ENCODE measurements at regions not wholly inside any gene's neighbourhood (a gene's known extent, or its start where the extent isn't known, plus 50 kb on each side); places are given as distances from the start of the nearest gene placed in this dataset.

DNA sequence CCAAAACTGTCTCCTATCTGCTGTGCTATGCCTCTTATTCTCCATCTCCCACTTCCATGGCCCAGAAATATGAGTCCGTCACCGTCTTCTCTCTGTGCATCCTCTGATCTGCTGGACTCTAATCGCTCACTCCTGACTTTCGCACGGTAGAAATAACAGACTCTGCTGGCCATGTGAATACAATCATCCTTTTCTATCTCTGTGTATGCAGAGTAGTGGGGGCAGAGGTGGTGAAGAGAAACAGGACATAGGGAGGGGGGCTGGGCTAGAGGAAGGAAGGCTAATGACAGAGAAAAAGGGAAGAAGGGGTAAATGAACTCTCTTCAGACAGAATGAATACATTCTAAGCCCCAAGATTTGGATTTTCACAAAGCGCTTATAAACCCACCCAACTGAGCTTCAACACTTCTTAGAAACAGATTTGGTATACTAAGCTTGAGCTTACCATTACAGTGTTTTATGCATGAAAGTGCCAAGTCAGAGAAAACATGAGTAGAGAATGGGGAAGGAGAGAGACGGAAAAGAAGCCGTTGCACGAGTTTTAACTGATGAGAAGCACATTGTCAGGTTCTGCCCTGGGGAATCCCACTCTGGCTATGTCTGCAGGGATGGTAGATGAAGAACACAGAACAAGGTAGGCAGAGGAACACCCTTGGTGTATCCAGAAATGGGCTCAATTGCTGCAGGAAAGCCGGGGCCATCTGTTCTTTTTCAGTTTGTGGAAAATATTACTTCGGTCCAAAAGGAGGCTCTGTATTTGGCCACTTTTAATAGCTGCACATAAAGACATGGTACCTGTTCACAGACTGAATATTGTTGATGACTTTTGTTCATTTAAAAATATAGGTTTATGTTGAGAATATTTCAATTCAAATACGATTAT lies 324.7 kb downstream of the ETS1 start:
- no peak for DNase-seq (ENCODE audit: low read depth in 3 of 3)

DNA sequence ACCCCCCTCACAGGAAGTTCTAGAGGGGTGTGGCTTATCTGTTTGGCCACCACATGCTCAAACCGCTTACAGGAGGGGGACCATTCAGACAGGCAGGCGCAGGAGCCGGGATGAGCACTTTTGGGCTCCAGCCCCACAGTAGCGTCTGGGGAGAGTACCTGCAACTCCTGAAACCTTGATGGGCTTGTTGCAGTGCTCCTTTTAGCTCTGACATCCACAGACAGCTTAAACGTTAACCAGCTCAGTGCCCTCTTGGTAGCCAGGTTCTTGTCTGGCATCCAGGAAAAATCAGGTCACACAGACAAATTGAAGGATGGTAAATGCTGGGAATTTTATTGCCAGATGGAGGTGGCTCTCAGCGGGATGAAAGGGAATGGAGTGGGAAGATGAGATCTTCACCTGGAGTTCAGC lies 326.3 kb downstream of the ETS1 start:
- DNase-seq (ENCODE audit: low read depth in 3 of 3), result no peak

DNA sequence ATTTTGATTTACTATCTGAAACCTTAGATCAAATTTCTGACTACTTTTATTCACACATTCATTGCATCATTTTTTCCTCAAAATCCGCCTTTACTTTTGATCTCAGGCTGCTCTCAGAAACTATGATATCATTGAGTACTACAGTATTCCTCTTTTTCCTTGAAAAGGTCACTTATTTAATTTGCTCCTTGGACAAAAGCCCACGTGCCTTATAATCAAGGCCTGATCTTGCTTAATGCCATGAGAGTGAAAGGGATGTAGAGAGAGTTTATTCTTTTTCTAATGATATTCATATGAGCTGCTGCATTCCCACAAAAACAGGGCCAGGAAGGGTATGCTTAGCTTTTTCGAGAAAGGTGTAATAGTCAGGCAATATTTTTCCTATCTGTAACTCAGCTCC lies 327.0 kb downstream of the ETS1 start:
- no peak for DNase-seq (ENCODE audit: low read depth in 3 of 3)

DNA sequence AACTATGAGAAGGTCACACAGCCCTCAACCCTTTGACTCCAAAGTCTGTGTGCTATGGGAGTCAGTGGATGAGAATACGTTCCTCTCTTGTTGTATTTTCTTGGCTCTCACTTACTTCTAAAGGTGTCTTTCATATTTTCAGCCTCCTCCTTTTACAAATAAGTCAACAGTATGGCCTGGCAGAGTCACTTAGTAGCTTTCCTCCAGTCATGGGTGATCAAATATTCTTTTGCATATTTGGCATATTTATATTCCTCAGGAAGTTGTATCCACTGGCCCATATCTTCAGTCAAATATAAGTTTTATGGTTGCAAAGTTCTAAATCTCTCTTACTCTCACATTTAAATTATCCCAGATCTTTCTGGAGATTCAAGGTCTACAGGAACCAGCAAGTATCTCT lies 327.5 kb downstream of the ETS1 start:
- DNase-seq (ENCODE audit: low read depth in 3 of 3), result no peak

DNA sequence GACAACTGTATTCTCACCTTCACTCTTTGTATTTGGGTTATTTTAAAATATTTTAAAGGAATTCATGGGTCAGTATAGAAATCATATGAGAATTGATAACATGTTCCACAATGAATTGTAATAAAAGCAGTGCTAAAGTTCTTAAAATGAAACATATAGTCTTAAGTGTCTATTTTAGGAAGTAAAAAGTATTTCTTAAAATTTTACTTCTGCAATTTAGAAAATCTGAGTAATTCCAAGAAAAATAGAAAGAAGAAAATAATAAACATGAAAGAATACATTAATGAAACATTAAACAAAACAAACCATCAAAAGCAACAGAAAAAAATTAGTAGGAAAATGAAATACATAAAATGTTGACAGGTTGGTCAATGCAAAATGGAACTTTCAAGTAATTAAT lies 332.4 kb downstream of the ETS1 start:
- no peak for DNase-seq (ENCODE audit: low read depth in 3 of 3)

DNA sequence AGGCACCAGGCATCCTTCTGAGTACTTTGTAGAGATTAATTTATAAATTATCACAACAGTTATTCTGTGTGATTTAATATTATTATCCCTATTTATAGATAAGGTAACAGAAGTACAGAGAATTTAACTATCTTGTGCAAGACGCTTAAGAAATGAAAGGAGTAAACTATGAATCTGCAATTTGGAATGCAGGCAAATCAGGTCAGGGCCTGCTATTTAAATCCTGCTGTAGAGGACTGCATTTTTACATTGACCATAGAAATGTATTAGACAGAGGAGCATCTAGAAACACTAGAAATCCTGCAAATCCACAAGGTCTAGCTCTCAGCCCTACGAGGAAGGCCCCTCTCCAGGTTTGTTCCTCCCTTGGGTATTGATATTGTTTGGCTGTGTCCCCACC lies 336.2 kb downstream of the ETS1 start:
- no peak for DNase-seq (ENCODE audit: low read depth in 3 of 3)

DNA sequence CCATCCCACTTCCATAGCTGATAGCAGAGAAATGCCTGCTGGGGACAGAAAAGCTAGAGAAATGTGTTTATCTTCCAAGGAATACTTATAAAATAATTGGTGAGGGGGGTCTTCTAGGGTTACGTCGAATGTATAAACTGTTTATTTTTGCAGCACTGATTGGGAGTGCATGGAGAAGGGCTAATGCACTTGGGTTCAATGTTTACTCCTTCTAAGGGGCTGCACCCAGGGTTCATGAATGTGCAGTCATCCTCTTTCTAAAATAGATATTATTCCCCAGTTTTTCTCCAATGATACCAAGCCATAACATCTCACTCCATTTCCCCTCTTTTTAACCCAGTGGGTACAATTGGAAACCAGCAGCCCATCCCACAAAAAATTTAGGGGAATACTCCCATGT lies 336.9 kb downstream of the ETS1 start:
- DNase-seq (ENCODE audit: low read depth in 3 of 3), result no peak

DNA sequence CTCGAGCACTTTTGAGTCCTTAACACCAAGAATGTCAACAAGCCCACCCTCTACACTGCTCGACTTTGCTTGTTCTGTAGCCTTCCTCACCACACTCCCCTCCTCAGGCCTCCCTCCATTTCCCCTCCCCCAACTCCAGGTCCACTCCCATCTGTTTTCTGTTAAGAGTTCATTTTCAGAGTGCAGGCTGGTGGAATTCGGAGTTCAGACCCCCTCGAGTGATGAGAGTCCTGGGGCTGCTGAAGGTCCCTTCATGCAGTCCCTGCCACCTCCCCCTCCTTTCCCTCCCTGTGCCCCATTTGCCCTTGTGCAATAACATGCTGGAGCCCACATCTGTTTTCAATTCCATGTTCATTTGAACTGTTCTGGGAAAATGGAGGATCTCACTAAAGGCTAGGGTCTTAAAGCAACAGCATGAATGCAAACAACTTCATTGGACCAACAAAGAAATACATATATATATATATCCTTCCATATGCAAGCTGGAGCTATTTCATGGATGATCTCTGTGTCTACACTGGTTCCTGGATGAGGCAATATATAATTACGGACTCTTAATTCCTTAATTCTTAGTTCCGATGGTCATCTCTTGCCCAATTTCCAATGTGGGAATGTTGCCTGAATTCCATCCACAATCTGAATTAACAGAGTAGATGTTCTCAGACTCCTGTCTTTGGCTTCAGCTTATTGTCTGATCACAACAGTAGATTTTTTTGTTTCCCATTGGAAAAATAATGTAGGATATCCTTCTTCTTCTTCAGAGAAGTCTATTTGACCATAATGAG lies 340.4 kb downstream of the ETS1 start:
- DNase-seq (ENCODE audit: low read depth in 3 of 3), result no peak

DNA sequence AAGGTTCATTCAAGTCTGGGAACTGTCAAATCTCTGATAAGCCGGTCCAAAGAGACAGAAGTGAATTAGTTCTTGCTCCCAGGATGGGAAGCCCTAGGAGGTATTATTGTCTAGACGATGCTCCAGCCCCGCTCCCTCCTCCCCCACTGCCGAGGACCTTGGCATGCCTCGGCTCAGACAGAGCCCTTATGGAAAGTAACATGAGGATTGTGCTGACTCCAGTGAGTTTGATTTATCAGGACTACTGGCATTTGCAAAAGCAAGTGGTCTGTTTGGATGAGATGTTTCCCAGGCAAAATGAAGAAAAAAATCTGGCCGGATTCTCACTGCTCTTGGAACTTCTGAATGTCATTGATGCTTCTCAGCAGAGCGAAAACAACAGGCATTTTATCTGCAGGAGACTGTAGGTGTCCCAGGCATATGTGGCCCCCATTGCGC lies 341.0 kb downstream of the ETS1 start:
- DNase-seq (ENCODE audit: low read depth in 3 of 3), result no peak

DNA sequence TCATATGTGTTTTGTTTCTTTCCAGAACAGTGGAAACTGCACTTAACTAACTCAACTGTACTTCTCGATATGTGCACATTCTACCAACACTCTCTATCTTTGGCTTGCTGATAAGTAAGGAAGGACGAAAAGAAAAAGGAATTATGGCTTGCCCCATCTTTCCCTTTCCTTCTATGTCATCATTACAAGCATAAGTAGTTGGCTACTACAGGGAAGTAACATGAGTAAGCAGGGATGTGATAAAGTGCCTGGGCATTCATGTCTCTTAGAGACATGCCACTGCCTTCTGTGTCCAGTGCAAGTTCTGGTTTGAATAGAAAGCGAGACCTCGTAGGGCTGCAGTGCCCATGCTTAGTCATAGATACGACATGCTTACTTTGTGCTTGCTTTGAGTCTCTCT lies 342.5 kb downstream of the ETS1 start:
- no peak for DNase-seq (ENCODE audit: low read depth in 3 of 3)

DNA sequence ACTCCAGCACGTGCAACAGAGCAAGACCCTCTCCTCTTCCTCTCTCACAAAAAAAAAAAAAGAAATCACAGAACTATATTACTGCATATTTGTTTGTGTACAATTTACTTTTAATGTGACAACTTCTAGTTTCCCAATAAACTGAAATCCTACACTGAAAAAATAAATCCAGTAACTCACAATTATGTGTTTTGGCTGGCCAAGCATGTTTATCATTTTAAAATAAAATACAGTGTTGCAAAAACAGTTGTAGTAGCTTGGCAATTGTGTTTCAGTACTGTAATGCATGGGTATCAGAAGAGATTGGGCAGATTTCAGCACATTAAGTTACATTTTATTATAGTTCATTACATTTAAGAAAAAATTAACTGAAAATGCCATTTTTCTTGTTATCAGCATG lies 344.9 kb downstream of the ETS1 start:
- DNase-seq (ENCODE audit: low read depth in 3 of 3), result no peak

DNA sequence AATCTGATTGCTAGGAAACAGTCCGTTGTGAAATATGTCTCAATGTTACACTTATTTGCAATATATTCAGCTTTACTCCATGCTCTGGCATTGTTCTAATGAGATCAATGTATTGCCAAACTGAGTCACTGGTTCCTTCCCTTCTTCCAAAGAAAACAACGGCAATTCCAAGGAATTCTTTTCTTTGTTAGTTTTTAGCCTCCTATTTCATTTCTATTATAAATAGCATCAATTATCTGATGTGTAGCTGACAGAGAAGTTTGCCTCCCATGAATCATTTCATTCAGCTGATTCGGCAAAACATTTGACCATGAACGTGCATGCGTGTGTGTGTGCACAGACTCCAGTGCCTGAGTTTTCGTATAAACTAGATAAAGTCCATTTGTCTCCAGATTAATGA lies 346.8 kb downstream of the ETS1 start:
- DNase-seq (ENCODE audit: low read depth in 3 of 3), result no peak

DNA sequence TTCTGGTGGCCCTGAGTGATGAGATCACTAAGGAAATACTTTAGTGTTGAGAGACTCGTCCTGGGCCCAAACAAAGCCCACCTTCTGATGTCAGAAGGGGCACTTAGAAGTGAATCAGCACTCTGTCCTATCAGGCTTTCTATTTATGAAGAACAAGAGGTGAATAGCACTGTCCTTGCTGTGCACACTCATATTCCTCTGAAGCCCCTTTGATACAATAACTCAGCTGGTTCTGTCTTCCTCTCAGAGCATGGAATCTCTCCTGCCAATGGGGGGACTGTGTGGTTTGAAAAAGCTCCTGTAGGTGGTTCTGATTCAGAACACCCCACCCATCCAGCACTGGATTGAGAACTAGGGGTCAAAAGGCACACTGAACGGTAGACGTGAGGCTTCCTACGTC lies 348.1 kb downstream of the ETS1 start:
- DNase-seq (ENCODE audit: low read depth in 3 of 3), result no peak

DNA sequence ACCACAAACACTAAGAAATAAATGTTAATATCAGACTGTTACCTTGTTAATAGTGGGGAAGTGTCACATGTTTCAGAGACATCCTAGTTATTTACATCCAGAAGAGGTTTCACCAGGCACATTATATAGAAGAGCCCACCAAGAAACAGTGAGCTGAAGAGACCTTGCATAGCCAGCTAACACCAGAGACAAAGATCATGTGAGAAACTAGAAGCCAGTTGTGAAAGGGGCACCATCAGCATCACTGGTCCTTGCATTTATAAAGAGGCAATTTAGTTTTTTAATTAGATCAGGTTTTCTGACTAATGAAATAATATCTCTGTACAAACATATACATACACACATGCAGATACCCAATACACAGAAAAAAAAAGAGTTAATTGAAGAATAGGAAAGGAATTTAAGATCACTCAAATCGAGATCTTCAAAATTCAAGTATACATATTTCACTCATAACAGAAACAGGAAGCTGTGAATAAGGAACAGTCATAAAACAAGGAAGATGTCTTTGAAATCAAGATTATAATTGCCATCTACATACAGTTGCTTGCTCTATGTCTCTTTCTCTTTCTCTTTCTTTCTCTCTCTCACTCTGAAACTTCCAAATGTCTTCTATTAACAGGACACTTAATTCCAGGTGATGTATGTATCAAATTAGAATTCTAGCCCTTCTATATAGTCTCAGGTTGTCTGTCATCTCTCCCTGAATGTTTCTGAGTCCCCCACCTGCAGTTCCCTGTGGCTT lies 348.7 kb downstream of the ETS1 start:
- DNase-seq (ENCODE audit: low read depth in 3 of 3), result no peak

DNA sequence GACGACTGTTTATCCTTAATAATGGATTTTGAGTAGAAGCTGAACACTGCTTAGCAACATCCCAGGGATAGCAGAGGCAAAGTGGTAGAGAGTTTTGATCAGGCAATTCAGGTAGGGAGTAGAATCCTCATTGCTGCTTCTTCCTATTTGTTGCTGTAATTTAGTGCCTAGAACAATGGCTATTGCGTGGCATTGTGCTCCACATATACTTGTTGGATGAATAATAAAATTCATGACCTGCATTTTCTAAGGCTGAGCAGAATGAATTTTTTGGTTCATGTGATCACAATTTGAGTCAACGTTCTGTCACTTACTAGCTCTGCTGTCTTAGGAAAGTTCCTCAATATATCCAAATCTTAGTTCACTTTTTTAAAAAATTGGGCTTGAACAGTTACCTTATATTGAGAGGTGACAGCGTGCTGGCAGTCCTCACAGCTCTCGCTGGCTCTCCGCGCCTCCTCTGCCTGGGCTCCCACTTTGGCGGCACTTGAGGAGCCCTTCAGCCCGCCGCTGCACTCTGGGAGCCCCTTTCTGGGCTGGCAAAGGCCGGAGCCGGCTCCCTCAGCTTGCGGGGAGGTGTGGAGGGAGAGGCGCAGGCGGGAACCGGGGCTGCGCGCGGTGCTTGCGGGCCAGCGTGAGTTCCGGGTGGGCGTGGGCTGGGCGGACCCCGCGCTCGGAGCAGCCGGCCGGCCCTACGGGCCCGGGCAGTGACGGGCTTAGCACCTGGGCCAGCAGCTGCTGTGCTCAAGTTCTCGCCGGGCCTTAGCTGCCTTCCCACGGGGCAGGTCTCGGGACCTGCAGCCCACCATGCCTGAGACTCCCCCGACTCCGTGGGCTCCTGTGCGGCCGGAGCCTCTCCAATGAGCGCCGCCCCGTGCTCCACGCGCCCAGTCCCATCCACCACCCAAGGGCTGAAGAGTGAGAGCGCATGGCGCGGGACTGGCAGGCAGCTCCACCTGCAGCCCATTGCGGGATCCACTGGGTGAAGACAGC lies 350.6 kb downstream of the ETS1 start:
- DNase-seq (ENCODE audit: low read depth in 3 of 3), result no peak

DNA sequence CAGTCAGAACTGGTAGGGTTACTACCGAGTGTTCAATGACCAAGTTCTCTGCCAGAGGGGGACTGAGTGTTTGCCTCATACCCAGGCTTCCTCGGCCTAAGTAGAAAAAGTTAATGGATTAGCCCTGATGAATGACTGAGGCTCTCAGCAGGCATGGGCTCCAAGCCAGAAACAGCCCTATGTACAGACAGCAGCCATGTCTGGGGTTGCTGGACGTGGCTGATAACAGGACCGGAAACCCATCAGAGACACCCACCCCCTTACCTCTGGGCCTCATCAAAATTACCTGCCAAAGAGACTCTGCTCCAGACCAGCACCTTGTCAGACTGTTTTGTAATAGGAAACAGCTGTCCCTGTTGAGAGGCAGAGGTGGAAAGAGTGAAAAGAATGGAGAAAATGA lies 351.4 kb downstream of the ETS1 start:
- no peak for DNase-seq (ENCODE audit: low read depth in 3 of 3)

DNA sequence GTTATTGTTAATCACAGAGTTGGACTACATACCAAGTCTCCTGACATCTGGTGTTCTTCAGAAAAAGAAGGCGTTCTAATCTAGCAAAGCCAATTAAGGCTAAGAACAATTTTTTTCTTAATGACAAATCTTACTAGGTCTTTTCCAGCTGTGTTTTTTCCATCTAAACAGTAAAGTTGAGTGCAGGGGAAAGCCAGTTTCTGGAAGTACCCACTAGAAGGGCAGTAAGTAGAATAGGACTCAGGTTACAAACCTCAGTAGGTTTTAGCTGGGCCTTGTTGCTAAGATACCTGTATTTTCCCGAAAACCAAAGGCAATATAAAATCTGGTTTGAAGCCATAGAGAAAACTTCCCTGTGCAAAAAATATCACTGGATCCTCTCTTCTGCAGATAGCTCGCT lies 351.9 kb downstream of the ETS1 start:
- no peak for DNase-seq (ENCODE audit: low read depth in 3 of 3)

DNA sequence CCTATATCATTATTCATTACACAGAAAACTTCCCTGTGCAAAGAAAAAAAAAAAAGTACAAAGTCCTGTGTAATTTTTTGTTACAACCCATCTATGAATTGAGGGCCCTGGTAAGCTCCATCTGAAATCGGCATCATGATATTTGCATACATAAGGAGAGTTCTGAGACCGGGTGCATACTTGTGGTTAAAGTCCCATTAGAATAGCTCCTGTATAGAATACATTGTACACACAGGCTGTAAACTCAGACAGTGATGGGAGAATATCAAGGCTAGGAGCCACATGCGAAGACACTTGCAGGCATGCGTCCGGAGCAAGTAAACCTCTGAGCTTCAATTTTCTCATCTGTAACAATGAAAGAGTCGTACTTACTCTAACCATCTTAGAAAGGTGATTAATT lies 353.2 kb downstream of the ETS1 start:
- no peak for DNase-seq (ENCODE audit: low read depth in 3 of 3)

DNA sequence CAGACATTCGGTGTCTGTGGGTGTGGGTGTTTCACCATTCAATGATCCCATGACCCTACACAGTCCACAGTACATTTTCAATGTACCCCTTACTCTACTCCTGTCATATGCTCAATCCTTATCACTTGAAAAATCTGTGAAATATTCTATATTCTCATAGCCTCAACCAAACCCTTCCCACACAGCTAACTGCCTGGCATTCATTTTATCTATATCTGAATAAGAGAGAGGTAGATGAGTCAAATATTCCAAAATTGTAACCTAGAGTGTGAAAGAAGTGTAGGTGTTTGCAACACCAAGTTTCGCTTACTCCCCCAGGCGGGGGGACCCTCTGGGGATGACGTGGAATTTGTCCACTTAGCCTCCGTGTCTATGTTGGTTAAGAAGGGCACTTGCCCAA lies 354.8 kb downstream of the ETS1 start:
- DNase-seq (ENCODE audit: low read depth in 3 of 3), result peak; percentile 43 to 58 (median 48)

DNA sequence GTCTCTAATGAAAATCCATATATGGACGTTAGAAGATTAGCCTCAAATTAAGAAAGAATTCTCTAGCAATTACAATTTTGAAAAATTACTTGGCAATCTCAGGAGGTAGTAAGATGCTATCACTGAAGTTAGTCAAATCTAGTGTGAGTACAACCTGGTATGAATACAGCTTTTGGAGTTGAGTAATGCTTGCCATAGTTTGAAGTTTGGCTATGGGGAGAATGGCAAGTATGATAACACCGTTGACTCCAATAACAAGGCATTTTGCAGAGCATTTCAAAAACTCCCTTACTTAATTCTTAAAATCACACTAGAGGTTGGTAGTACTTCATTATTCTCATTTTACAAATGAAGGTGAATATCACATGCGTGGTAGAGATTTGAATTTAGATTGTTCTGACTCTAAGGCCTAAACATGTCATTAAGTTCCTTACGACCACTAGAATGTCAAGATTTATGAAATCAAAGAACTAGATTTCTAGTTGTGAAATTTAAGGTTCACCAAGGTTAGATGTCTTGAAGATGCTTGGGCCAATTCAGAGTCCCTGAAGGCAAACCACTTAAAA lies 355.4 kb downstream of the ETS1 start:
- DNase-seq (ENCODE audit: low read depth in 3 of 3), result no peak

DNA sequence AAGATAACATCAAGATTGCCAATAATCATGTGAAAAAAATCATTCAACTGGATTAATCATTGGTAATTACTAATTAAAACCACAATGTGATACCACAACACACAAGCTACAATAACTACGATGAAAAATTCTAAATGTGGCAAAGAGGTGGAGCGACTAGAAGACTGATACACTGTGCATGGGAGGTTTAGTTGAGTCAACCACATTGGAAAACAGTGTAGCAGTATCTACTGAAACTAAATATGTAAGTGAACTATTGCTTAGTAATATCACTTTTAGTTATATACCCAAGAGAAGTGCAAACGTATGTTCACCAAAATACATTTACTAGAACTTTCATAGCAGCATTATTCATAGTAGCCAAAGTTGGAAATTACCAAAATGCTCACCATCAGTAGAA lies 359.9 kb downstream of the ETS1 start:
- DNase-seq (ENCODE audit: low read depth in 3 of 3), result no peak
